LNCaP clone FGC (cell line): ENCODE measurements at regions not wholly inside any gene's neighbourhood (a gene's known extent, or its start where the extent isn't known, plus 50 kb on each side); places are given as distances from the start of the nearest gene placed in this dataset.

Experiments
- DNase-seq: peaks from one replicate; pipeline ENCODE4 v3.0.0-alpha.2; 2011; ENCODE audit warnings: low read depth
- H3K4me3 ChIP-seq: 2 replicates; pipeline ENCODE4 v1.5.1; 2011; ENCODE audit warnings: mild to moderate bottlenecking, low read depth, low read length, control low read depth
- TF ChIP-seq, protein P1 (sequence below): IDR thresholded peaks from 2 replicates; pipeline ENCODE4 v1.5.1; 2012; ENCODE audit warnings: mild to moderate bottlenecking; ENCODE audit not compliant: control insufficient read depth, insufficient read depth; ENCODE audit errors: extremely low read depth

DNA sequence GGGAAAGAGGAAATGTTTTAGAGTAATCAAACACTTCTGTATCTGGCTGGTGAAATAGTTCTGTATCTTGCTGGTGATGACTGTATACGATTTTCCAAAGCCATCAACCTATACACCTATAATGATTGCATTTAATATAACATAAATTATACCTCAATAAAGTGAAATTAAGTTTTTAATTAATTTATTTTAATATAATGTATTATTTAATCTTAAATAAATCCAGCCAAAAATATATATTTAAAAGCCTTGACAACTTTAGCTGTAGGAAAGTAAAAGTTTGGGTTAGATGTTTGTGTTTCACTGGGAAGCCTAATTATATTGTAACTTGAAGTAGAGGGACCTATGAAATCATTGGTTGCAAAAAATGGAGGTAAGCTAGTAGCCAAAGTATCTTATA lies 654.8 kb upstream of the MIS18BP1 start:
- no peak overlapping the region for H3K4me3 ChIP-seq
- DNase-seq = no peak
- TF ChIP-seq, protein P1, sequence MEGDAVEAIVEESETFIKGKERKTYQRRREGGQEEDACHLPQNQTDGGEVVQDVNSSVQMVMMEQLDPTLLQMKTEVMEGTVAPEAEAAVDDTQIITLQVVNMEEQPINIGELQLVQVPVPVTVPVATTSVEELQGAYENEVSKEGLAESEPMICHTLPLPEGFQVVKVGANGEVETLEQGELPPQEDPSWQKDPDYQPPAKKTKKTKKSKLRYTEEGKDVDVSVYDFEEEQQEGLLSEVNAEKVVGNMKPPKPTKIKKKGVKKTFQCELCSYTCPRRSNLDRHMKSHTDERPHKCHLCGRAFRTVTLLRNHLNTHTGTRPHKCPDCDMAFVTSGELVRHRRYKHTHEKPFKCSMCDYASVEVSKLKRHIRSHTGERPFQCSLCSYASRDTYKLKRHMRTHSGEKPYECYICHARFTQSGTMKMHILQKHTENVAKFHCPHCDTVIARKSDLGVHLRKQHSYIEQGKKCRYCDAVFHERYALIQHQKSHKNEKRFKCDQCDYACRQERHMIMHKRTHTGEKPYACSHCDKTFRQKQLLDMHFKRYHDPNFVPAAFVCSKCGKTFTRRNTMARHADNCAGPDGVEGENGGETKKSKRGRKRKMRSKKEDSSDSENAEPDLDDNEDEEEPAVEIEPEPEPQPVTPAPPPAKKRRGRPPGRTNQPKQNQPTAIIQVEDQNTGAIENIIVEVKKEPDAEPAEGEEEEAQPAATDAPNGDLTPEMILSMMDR = no peak

- DNase-seq = no peak
- TF ChIP-seq, protein P1 = no peak
- H3K4me3 ChIP-seq = no peak overlapping the region
Observed at GRCh38 chr14:45906257-45906656, 653.3 kb upstream of the MIS18BP1 start.

- TF ChIP-seq, protein P1 = no peak
Observed at GRCh38 chr14:45905672-45906071, 652.7 kb upstream of the MIS18BP1 start.

GRCh38 chr14:45904314-45904713 lies 651.3 kb upstream of the MIS18BP1 start:
- no peak for DNase-seq
- TF ChIP-seq, protein P1 = no peak
- H3K4me3 ChIP-seq = no peak overlapping the region

More at GRCh38 chr14:45905672-45906071, 652.7 kb upstream of the MIS18BP1 start:
- DNase-seq = no peak
- no peak overlapping the region for H3K4me3 ChIP-seq

DNA sequence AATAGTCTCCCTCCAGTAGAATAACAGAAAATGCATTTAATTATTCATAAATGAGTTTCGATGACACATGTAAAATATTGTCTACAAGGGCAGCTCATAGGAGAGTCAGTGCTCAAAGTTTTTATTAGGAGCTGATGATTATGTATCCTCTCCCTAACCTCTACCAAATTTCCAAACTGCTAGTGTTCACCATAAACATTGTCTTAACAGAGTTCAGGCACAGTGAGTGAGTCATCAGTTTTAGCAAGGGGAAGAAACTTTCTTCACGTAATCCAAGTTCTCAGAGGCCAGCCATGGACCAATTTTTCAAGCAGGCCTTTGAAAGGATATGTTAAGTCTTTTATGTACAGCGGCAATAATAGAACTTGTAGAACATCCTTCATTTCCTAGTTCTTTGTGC lies 649.2 kb upstream of the MIS18BP1 start:
- no peak overlapping the region for H3K4me3 ChIP-seq
- TF ChIP-seq, protein P1 = no peak
- DNase-seq = no peak

DNA sequence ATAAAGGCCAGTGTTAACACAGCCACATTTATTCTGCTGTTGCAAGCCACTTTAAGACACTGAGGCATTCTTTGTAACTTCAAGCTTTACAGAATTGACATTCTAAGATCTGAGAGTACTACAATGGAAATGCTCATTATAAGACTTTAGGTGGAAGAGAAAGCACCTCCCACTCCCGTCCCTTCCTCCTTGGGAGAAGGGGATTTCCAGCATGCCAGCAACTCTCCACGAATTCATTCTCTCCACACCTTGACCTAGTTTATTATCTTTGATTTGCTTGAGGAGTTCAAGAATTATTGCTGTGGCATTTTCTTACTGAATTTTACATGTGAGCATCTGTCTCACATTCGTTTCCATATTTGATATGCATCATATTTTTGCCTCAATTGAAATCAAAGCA lies 644.4 kb upstream of the MIS18BP1 start:
- TF ChIP-seq, protein P1 = no peak
- H3K4me3 ChIP-seq = no peak overlapping the region
- DNase-seq = no peak

DNA sequence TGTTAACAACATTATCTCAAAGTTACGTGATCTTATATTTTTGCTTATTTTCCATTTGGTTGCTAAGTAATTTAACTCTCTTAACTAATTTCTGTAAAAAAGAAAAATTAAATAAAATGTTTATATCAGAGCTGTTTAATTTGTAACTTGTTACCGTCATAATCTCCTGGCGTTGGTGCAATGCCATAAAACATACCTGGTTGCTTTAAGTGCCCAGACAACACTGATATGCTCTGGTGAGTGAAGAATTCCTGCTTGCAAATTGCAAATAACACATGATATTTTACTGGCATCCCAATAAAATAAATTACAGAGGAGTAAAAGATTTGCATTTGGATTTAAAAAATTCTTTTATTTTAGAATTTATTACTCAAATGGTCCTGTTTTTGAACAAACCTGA lies 640.1 kb upstream of the MIS18BP1 start:
- no peak overlapping the region for H3K4me3 ChIP-seq
- TF ChIP-seq, protein P1 = no peak
- DNase-seq = no peak
